Right hindlimb (tissue), 1 donor: ENCODE measurements at regions not wholly inside any gene's neighbourhood (a gene's known extent, or its start where the extent isn't known, plus 50 kb on each side); places are given as distances from the start of the nearest gene placed in this dataset.
"Not testable (repeated sequence)": the region's sequence is repeated elsewhere in the genome, so short reads cannot be mapped to it uniquely, and the experiment has no call there.

Source experiments
- DNase-seq: peaks from one replicate; pipeline ENCODE4 v3.0.0-alpha.2; 2018

- DNase-seq, result no peak
These were observed 1613.4 kb upstream of the SEL1L start for GRCh38 chr14:83147006-83147405.

GRCh38 chr14:83151571-83151970 is 1617.9 kb upstream of the SEL1L start:
- no peak for DNase-seq

GRCh38 chr14:83153081-83153480 is 1619.4 kb upstream of the SEL1L start:
- DNase-seq, result no peak

DNA sequence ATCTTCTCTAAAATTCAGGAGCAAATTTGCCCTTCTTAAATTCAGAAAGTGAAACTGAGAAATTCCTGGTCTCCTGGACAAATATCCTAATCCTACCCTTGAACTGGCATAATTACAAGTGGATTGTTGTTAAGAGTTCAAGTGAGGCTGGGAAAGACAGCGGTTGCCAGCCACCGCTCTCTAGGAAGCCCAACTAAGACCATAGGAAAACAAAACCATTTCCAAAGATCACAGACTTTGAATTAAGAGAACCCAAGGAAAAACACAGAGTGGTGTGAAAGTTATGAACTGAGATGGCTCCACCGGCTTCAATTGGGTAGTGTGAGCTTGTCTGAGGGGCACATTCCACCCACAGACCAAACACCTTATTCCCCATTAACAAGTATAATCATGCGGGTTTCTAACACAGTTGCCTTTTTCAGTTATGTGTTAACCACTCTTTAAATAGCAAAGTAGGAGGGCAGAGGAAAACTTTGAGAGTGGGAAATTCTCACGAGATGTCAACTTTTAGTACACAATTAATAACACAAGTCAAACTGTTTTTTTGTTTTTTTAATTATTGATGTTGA is 1628.8 kb upstream of the SEL1L start:
- peak; percentile 21 for DNase-seq

DNA sequence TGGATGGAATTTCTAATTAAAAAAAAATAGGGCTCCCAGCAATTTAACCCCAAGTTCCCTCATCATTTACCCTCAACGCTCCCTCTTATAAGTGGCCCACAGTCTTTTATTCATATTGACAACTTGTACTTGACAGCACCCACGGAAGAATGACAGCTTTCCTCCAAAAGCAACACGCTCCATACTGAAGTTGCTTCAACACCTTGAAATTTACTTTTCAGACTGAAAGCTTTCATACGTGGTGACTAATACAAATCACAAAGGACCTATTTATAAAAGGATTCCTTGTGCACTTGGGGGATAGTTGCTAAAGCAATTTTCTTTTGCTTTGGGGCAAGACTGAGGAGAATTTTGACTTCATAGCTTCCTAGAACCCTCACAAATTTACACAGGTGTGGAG is 1629.4 kb upstream of the SEL1L start:
- no peak for DNase-seq

GRCh38 chr14:83164016-83164415 is 1630.4 kb upstream of the SEL1L start:
- no peak for DNase-seq

- no peak for DNase-seq
These were observed 1630.9 kb upstream of the SEL1L start for GRCh38 chr14:83164591-83164990.

GRCh38 chr14:83170165-83170564 is 1636.5 kb upstream of the SEL1L start:
- DNase-seq, result no peak

GRCh38 chr14:83171761-83172160 is 1638.1 kb upstream of the SEL1L start:
- DNase-seq, result no peak

DNA sequence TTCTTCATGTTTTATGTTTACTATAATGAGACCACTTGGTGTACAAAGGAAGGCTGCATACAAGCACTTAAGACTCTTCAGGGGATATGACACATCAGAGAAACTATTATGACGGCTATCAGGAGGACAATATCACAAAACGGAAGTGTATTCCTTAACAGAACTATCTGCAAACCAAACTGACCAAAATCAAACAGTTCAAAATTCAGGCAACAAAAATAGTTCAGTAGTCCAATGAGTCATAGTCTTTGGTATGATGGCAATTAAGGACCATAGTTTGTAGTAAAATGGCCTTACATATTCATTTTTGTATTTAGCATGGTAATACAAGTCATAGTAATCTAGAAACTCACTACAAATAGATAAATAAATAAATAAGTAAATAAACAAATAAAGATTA is 1638.7 kb upstream of the SEL1L start:
- no peak for DNase-seq

GRCh38 chr14:83173687-83174086 is 1640.0 kb upstream of the SEL1L start:
- DNase-seq, result no peak

DNA sequence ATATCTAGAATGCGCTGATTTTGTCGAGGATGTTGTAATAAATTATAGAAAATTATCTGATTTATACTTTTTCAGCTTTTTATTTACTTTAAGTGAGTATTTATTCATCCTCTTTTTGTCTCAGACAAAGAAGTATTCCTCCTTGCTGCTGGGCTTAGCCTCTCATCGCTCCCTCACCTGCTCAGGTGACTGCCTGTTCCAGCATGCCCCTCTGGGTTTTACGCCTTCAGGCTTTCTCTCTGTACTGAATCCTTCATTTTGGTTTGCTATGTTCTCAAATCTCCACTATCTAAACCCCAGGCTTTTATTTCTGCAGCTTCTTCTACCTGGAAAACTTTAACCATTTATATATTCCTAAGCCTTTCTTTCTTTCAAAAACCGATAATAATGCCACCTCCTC is 1650.9 kb upstream of the SEL1L start:
- no peak for DNase-seq

- DNase-seq, result not testable (repeated sequence)
These were observed 1654.7 kb upstream of the SEL1L start for GRCh38 chr14:83188311-83188710.

DNA sequence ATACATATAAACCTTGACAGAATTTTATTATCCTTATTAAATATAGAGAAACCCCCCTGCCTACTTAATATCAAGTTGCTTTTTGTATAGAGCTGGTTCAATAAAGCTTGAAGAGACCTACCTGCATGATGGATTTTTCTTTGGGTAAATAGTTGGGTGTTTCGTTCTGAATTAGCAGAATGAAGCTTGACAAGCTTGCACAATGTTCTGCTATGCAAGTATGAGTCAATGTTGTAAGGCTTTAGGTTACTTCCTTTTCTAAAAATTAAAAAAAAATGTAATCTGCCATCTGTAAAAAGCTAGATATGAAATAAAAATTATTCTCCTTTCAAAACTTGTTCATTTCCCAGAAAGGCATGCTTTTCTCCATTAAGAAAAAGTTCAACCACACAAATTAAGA is 1662.6 kb upstream of the SEL1L start:
- no peak for DNase-seq

DNA sequence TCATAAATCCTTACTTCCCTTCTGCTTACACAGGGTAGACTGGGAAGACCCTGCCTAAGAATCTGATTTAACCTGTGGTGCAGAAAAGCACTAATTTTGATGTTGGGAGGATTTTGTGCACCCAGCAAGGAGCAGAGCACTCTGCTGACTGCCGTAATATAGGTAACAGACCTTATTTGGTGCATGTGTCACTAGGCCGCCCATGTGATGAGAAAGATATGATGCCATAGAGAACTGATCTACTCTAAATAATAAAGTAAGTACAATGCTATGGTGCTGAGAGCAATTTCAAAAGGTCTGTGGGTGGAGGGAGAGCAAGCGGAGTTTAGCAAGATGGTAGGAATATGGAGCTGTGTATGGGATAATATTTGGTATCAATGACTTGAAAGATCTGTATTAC is 1663.6 kb upstream of the SEL1L start:
- no peak for DNase-seq

- no peak for DNase-seq
These were observed 1673.9 kb upstream of the SEL1L start for GRCh38 chr14:83207550-83207949.

- no peak for DNase-seq
These were observed 1674.7 kb upstream of the SEL1L start for GRCh38 chr14:83208341-83208740.

GRCh38 chr14:83217492-83217891 is 1683.8 kb upstream of the SEL1L start:
- DNase-seq, result no peak

DNA sequence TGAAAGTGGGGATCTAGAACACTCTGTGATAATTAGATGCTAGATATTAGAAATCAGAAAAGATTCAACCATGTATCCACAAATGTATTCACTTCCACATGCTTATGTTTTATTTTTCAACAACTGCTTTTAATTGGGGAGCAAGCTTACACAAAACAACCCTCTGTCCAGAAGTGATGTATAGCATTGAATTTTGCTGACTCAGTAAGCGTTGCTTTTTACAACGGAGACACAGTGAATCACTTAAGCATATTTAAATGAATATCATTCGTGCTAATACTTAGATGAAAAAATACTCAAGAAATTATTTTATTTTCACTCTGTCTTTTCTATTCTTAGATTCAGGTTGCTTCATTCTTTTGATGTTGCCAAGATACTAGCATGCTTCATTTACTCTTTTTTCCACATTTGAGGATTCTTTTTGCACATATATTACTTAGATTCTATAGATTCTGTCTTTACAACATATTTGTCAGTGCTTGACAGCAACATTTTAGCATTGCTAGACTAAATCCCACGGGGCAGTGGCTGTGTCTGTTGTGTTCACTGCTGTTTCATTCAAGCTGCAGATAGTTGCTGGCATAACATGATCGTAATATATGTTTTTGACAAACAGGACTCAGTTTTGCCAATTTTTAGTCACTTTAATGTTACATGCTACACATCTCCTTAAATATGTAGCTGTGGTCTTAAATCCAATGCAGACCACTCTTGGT is 1714.4 kb upstream of the SEL1L start:
- no peak for DNase-seq

- DNase-seq, result no peak
These were observed 1717.7 kb upstream of the SEL1L start for GRCh38 chr14:83251402-83251801.

- DNase-seq, result no peak
These were observed 1720.2 kb upstream of the SEL1L start for GRCh38 chr14:83253870-83254269.

DNA sequence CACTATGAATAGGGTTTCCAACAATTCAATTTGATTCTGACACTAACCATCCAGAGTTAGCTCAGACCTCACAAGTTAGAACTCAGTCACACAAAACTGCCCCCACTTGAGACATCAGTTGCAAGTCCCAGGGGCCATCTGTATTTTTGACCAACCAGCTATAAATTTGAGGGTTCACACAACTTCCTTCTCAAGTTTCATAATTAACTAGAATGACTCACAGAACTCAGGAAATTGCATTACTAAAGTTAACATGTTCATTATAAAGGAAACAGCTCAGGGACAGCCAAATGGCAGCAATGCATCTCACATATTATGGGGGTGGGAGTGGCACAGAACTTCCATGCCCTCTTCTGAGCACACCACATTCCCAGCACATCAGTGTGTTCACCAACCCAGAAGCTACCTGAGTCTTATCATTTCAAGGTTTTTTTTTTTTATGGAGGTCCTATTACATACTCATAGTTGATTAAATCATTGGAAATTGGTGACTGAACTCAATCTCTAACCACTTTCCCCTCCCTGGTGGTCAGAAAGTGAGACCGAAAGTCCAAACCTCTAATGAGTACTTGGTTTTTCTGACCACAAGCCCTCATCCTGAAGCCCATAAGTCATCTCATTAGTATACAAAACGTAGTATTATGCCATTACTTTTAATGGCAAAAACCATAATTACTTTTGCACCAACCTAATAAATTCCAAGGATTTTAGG is 1721.5 kb upstream of the SEL1L start:
- no peak for DNase-seq

- no peak for DNase-seq
These were observed 1722.1 kb upstream of the SEL1L start for GRCh38 chr14:83255727-83256090.
